ENCODE measurements at regions not wholly inside any gene's neighbourhood (a gene's known extent, or its start where the extent isn't known, plus 50 kb on each side); places are given as distances from the start of the nearest gene placed in this dataset.

GRCh38 chr2:217482056-217482710 is 520.6 kb downstream of the TNS1 start:
- H3K27me3 ChIP-seq (replicated peaks; ENCODE audit: control insufficient read depth, insufficient read depth, low read length, poor library complexity, severe bottlenecking) = no peaks in the 10 kb centered on the region
- no peak overlapping the region for H3K4me3 ChIP-seq (ENCODE audit: insufficient read depth, low read depth, low read length, poor library complexity, severe bottlenecking)
- no peaks in the 10 kb centered on the region for H3K9me3 ChIP-seq (ENCODE audit: control insufficient read depth, low read length)
- H3K27ac ChIP-seq (ENCODE audit: insufficient read depth, low read length, poor library complexity, severe bottlenecking) = no peak overlapping the region
- no peak for DNase-seq
- H3K36me3 ChIP-seq (ENCODE audit: control insufficient read depth, insufficient read depth, low read length) = no peaks in the 10 kb centered on the region
- no peaks in the 10 kb centered on the region for H3K4me1 ChIP-seq (ENCODE audit: control insufficient read depth, insufficient read depth, low read length, poor library complexity, severe bottlenecking)

- no peaks in the 10 kb centered on the region for H3K36me3 ChIP-seq (ENCODE audit: control insufficient read depth, insufficient read depth, low read length)
- no peak overlapping the region for H3K4me3 ChIP-seq (ENCODE audit: insufficient read depth, low read depth, low read length, poor library complexity, severe bottlenecking)
- H3K4me1 ChIP-seq (ENCODE audit: control insufficient read depth, insufficient read depth, low read length, poor library complexity, severe bottlenecking) = no peaks in the 10 kb centered on the region
- no peaks in the 10 kb centered on the region for H3K9me3 ChIP-seq (ENCODE audit: control insufficient read depth, low read length)
- no peaks in the 10 kb centered on the region for H3K27me3 ChIP-seq (replicated peaks; ENCODE audit: control insufficient read depth, insufficient read depth, low read length, poor library complexity, severe bottlenecking)
- H3K27ac ChIP-seq (ENCODE audit: insufficient read depth, low read length, poor library complexity, severe bottlenecking) = no peak overlapping the region
- no peak for DNase-seq
Measured at GRCh38 chr2:217481577-217481976, 521.2 kb downstream of the TNS1 start.

DNA sequence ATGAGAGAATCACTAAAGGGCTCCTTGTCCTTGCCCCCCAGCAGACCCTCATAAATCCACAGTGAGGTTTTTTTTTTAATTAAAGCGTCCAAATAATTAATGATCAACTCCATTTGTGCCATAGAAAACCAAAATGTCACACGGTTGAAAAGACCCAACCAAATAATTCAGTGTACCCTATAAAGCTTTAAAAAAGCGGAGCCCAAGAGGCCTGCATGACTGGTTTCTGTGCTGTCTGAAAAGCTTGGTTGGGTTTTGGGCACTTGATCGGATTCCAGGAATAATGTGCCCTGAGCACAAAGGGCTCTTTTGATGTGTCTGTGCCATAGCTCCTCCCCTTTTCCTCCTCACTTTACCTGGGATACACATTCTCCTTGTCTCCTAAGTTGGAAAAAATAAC is 523.2 kb downstream of the TNS1 start:
- H3K27me3 ChIP-seq (replicated peaks; ENCODE audit: control insufficient read depth, insufficient read depth, low read length, poor library complexity, severe bottlenecking) = no peaks in the 10 kb centered on the region
- H3K4me3 ChIP-seq (ENCODE audit: insufficient read depth, low read depth, low read length, poor library complexity, severe bottlenecking) = no peak overlapping the region
- no peak for DNase-seq
- H3K36me3 ChIP-seq (ENCODE audit: control insufficient read depth, insufficient read depth, low read length) = no peaks in the 10 kb centered on the region
- H3K27ac ChIP-seq (ENCODE audit: insufficient read depth, low read length, poor library complexity, severe bottlenecking) = no peak overlapping the region
- no peaks in the 10 kb centered on the region for H3K4me1 ChIP-seq (ENCODE audit: control insufficient read depth, insufficient read depth, low read length, poor library complexity, severe bottlenecking)
- no peaks in the 10 kb centered on the region for H3K9me3 ChIP-seq (ENCODE audit: control insufficient read depth, low read length)

DNA sequence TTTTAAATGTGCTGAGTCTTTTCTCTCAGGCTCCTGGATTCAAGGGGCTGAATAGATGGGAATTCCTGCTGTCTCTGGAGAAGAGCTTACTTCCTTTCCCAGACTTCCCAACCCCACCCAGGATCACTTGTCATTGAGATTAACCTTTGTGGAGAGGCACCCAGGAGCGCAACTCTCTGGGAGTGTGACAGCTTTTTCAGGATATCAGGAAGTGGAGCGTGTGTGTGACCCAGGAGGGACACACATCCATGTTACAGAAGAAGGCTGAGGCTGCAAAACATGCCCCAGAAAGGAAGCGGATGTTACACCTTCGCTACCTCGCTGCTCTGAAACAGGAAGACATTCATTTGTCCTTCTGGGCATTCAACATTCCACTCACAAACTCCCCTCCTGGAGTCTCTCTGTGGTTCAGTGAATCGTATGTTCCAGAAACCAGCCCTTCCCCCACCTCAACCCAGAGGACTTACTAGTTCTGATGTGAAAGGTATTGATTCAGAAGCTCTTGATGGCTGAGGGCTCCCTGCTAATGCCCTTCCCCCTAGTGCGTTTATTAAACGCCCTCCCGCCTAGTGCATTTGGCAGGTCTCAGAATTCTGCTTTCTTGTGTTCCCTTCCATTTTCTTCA is 523.9 kb downstream of the TNS1 start:
- no peak overlapping the region for H3K27ac ChIP-seq (ENCODE audit: insufficient read depth, low read length, poor library complexity, severe bottlenecking)
- H3K36me3 ChIP-seq (ENCODE audit: control insufficient read depth, insufficient read depth, low read length) = no peaks in the 10 kb centered on the region
- no peak for DNase-seq
- no peak overlapping the region for H3K4me3 ChIP-seq (ENCODE audit: insufficient read depth, low read depth, low read length, poor library complexity, severe bottlenecking)
- H3K27me3 ChIP-seq (replicated peaks; ENCODE audit: control insufficient read depth, insufficient read depth, low read length, poor library complexity, severe bottlenecking) = no peaks in the 10 kb centered on the region
- H3K4me1 ChIP-seq (ENCODE audit: control insufficient read depth, insufficient read depth, low read length, poor library complexity, severe bottlenecking) = no peaks in the 10 kb centered on the region
- no peaks in the 10 kb centered on the region for H3K9me3 ChIP-seq (ENCODE audit: control insufficient read depth, low read length)

DNA sequence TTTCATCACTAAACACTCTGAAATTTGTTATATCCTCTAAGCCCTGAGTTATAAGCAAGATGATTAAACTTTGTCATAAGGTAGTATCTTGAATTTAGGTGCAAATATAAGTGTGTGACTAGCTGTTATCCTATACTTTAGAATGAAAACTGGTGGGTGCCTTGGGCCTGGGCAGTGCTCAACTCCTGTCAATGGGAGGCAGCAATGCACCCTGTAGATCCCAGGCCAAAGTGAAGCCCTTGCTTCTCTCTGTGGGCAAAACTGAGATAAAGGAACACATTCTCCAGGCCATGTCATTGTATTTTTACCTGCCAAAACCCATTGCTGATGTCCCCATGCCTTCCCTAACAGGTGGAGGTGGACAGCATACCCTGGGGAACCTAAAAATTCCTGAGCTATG is 525.2 kb downstream of the TNS1 start:
- H3K27ac ChIP-seq (ENCODE audit: insufficient read depth, low read length, poor library complexity, severe bottlenecking) = no peak overlapping the region
- no peak for DNase-seq
- no peak overlapping the region for H3K4me3 ChIP-seq (ENCODE audit: insufficient read depth, low read depth, low read length, poor library complexity, severe bottlenecking)
- no peaks in the 10 kb centered on the region for H3K36me3 ChIP-seq (ENCODE audit: control insufficient read depth, insufficient read depth, low read length)
- no peaks in the 10 kb centered on the region for H3K4me1 ChIP-seq (ENCODE audit: control insufficient read depth, insufficient read depth, low read length, poor library complexity, severe bottlenecking)
- no peaks in the 10 kb centered on the region for H3K9me3 ChIP-seq (ENCODE audit: control insufficient read depth, low read length)
- no peaks in the 10 kb centered on the region for H3K27me3 ChIP-seq (replicated peaks; ENCODE audit: control insufficient read depth, insufficient read depth, low read length, poor library complexity, severe bottlenecking)

DNA sequence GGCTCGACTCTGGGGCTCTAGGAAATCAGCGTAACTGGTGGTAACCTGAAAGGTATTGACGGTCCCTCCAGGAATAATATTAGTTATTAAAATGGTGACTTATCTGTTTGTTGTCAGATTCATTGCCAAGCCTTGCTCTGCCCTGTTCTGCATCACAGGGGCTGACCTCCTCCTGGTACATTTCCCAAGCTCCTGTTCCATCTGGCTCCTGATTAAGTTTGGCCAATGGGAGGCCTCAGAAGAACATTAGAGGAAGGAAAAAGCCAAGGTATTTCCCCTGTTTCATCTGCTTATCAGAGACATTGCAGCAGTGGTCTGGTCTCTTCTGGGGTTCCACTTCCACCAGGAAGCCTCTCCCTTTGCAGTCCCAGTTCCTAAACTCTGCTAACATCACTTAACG is 527.0 kb downstream of the TNS1 start:
- no peak overlapping the region for H3K4me3 ChIP-seq (ENCODE audit: insufficient read depth, low read depth, low read length, poor library complexity, severe bottlenecking)
- H3K36me3 ChIP-seq (ENCODE audit: control insufficient read depth, insufficient read depth, low read length) = no peaks in the 10 kb centered on the region
- no peak overlapping the region for H3K27ac ChIP-seq (ENCODE audit: insufficient read depth, low read length, poor library complexity, severe bottlenecking)
- H3K9me3 ChIP-seq (ENCODE audit: control insufficient read depth, low read length) = no peaks in the 10 kb centered on the region
- H3K4me1 ChIP-seq (ENCODE audit: control insufficient read depth, insufficient read depth, low read length, poor library complexity, severe bottlenecking) = no peaks in the 10 kb centered on the region
- DNase-seq = no peak
- H3K27me3 ChIP-seq (replicated peaks; ENCODE audit: control insufficient read depth, insufficient read depth, low read length, poor library complexity, severe bottlenecking) = no peaks in the 10 kb centered on the region

DNA sequence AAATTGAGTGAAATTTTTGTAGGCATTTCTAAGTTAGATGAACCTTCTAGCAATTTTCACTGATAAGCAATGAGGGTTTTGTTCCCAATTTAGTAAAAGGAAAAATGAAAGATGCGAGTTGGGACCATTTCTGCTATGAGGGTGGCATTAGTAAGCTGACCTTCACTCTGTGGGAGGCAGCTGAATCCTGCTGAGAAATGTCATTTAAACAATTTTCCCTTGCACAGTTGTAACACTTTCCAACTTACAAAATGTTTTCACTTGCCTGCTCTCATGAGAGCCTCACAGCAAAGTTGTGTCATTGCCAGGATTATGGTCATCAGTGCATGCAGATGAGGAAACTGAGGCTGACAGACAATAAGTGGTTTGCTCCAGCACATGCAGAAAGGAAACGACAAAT is 527.7 kb downstream of the TNS1 start:
- no peak for DNase-seq
- H3K9me3 ChIP-seq (ENCODE audit: control insufficient read depth, low read length) = no peaks in the 10 kb centered on the region
- H3K4me1 ChIP-seq (ENCODE audit: control insufficient read depth, insufficient read depth, low read length, poor library complexity, severe bottlenecking) = no peaks in the 10 kb centered on the region
- H3K27me3 ChIP-seq (replicated peaks; ENCODE audit: control insufficient read depth, insufficient read depth, low read length, poor library complexity, severe bottlenecking) = no peaks in the 10 kb centered on the region
- no peaks in the 10 kb centered on the region for H3K36me3 ChIP-seq (ENCODE audit: control insufficient read depth, insufficient read depth, low read length)
- no peak overlapping the region for H3K27ac ChIP-seq (ENCODE audit: insufficient read depth, low read length, poor library complexity, severe bottlenecking)
- H3K4me3 ChIP-seq (ENCODE audit: insufficient read depth, low read depth, low read length, poor library complexity, severe bottlenecking) = no peak overlapping the region

DNA sequence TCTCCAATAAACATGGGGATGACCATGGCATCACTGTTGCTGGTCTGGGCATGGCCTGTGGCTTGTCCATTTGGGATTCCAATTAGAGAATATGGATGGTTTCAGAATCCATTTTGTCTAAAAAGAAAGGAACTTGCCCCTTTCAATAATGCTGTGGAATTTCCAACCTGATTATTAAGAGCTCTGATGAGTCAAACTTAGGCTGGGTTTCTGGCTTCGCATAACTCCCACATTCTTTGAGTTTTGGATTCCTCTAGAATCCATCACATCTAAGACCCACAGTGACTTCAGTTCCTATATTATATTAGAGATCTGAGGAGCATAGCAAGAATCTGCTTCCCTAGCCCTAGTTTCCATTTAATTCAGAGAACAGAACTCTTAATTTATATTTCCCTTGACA is 531.5 kb downstream of the TNS1 start:
- no peak for DNase-seq
- H3K36me3 ChIP-seq (ENCODE audit: control insufficient read depth, insufficient read depth, low read length) = no peaks in the 10 kb centered on the region
- no peaks in the 10 kb centered on the region for H3K4me1 ChIP-seq (ENCODE audit: control insufficient read depth, insufficient read depth, low read length, poor library complexity, severe bottlenecking)
- no peaks in the 10 kb centered on the region for H3K27me3 ChIP-seq (replicated peaks; ENCODE audit: control insufficient read depth, insufficient read depth, low read length, poor library complexity, severe bottlenecking)
- no peaks in the 10 kb centered on the region for H3K9me3 ChIP-seq (ENCODE audit: control insufficient read depth, low read length)
- H3K27ac ChIP-seq (ENCODE audit: insufficient read depth, low read length, poor library complexity, severe bottlenecking) = no peak overlapping the region
- no peak overlapping the region for H3K4me3 ChIP-seq (ENCODE audit: insufficient read depth, low read depth, low read length, poor library complexity, severe bottlenecking)

GRCh38 chr2:217469203-217469810 is 533.5 kb downstream of the TNS1 start:
- no peaks in the 10 kb centered on the region for H3K27me3 ChIP-seq (replicated peaks; ENCODE audit: control insufficient read depth, insufficient read depth, low read length, poor library complexity, severe bottlenecking)

GRCh38 chr2:217468042-217468830 is 534.6 kb downstream of the TNS1 start:
- H3K4me1 ChIP-seq (ENCODE audit: control insufficient read depth, insufficient read depth, low read length, poor library complexity, severe bottlenecking) = no peaks in the 10 kb centered on the region
- no peak overlapping the region for H3K27ac ChIP-seq (ENCODE audit: insufficient read depth, low read length, poor library complexity, severe bottlenecking)
- H3K9me3 ChIP-seq (ENCODE audit: control insufficient read depth, low read length) = no peaks in the 10 kb centered on the region
- H3K4me3 ChIP-seq (ENCODE audit: insufficient read depth, low read depth, low read length, poor library complexity, severe bottlenecking) = no peak overlapping the region
- no peaks in the 10 kb centered on the region for H3K27me3 ChIP-seq (replicated peaks; ENCODE audit: control insufficient read depth, insufficient read depth, low read length, poor library complexity, severe bottlenecking)
- DNase-seq = no peak
- no peaks in the 10 kb centered on the region for H3K36me3 ChIP-seq (ENCODE audit: control insufficient read depth, insufficient read depth, low read length)

More at GRCh38 chr2:217469203-217469810, 533.5 kb downstream of the TNS1 start:
- no peaks in the 10 kb centered on the region for H3K36me3 ChIP-seq (ENCODE audit: control insufficient read depth, insufficient read depth, low read length)
- no peak for DNase-seq
- no peaks in the 10 kb centered on the region for H3K9me3 ChIP-seq (ENCODE audit: control insufficient read depth, low read length)
- no peak overlapping the region for H3K27ac ChIP-seq (ENCODE audit: insufficient read depth, low read length, poor library complexity, severe bottlenecking)
- no peak overlapping the region for H3K4me3 ChIP-seq (ENCODE audit: insufficient read depth, low read depth, low read length, poor library complexity, severe bottlenecking)
- H3K4me1 ChIP-seq (ENCODE audit: control insufficient read depth, insufficient read depth, low read length, poor library complexity, severe bottlenecking) = no peaks in the 10 kb centered on the region
